ENCODE measurements at regions not wholly inside any gene's neighbourhood (a gene's known extent, or its start where the extent isn't known, plus 50 kb on each side); places are given as distances from the start of the nearest gene placed in this dataset.

DNA sequence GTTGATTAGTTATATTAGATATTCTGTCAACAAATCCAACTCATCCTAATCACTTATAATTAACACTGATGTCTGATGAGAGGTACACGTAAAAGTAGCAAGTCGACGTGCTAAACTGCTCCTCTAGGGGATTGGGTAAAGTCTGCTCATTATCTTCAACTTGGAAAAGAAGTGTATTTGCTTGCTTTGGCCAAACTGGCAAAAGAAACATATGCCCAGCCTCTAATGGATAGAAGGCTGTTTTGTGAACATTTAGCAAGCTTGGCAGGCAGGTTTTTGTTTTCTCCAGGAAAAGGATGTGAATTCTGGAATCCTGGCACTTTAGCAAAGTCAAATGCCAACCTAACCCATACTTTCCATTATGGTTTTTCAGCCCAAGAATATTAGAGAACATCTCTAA lies 264.8 kb downstream of the TBL1XR1 start:
- H3K9ac ChIP-seq (ENCODE audit: low read depth, low read length) = no peak overlapping the region
- no peaks in the 10 kb centered on the region for H3K36me3 ChIP-seq (ENCODE audit: control insufficient read depth, insufficient read depth, low read length)
- no peak overlapping the region for H3K4me3 ChIP-seq (ENCODE audit: low read depth, low read length)
- H3K27ac ChIP-seq (ENCODE audit: low read depth, low read length) = no peak overlapping the region
- no peaks in the 10 kb centered on the region for H3K4me1 ChIP-seq (ENCODE audit: control insufficient read depth, insufficient read depth, low read length)
- no peaks in the 10 kb centered on the region for H3K27me3 ChIP-seq (ENCODE audit: control insufficient read depth, insufficient read depth, low read length)
- H3K9me3 ChIP-seq (ENCODE audit: control insufficient read depth, insufficient read depth, low read length) = no peaks in the 10 kb centered on the region

DNA sequence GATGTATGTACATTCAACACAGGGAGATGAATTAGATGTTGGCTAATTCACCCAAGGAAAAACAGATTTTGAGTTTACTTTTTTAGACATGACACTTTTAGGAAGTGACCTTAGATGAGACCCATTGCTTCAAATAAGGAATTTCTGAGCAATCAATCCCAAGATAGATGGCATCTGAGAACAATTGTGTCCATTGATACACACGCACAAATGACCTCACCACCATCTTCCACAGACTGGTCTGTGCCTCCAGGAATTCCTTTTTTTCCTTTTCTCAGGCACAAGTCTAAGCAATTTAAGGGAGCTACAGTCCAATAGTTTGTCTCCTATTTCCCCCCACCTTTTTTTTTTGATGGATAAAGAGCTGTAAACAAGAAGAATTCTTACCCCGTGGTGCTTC lies 265.3 kb downstream of the TBL1XR1 start:
- H3K36me3 ChIP-seq (ENCODE audit: control insufficient read depth, insufficient read depth, low read length) = no peaks in the 10 kb centered on the region
- H3K27ac ChIP-seq (ENCODE audit: low read depth, low read length) = no peak overlapping the region
- H3K9me3 ChIP-seq (ENCODE audit: control insufficient read depth, insufficient read depth, low read length) = no peaks in the 10 kb centered on the region
- H3K4me1 ChIP-seq (ENCODE audit: control insufficient read depth, insufficient read depth, low read length) = no peaks in the 10 kb centered on the region
- no peaks in the 10 kb centered on the region for H3K27me3 ChIP-seq (ENCODE audit: control insufficient read depth, insufficient read depth, low read length)
- H3K4me3 ChIP-seq (ENCODE audit: low read depth, low read length) = no peak overlapping the region
- H3K9ac ChIP-seq (ENCODE audit: low read depth, low read length) = no peak overlapping the region

DNA sequence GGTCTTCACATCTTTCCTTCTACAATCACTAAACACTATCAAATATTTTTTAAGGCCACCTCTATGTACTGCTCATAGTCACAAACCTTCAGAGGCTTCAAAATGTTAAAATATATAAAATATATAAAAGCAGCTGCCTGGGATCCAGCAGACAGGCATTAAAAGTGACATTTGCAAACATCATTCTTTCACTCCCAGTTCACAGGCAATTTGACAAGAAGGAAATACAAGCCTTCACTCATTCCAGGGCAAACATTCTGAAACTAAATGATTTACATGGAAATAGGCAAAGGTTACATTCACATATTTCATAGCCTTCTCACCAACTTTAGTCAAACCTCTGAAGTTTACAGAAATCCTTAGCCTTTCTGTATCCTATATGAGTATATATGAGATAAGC lies 266.3 kb downstream of the TBL1XR1 start:
- Histone ChIP-seq H3K27me3 (ENCODE audit: control insufficient read depth, insufficient read depth, low read length) (no peaks in the 10 kb centered on the region), H3K36me3 (ENCODE audit: control insufficient read depth, insufficient read depth, low read length) (no peaks in the 10 kb centered on the region), H3K9me3 (ENCODE audit: control insufficient read depth, insufficient read depth, low read length) (no peaks in the 10 kb centered on the region), H3K9ac (ENCODE audit: low read depth, low read length) (no peak overlapping the region), H3K4me3 (ENCODE audit: low read depth, low read length) (no peak overlapping the region), H3K27ac (ENCODE audit: low read depth, low read length) (no peak overlapping the region), H3K4me1 (ENCODE audit: control insufficient read depth, insufficient read depth, low read length) (no peaks in the 10 kb centered on the region)

DNA sequence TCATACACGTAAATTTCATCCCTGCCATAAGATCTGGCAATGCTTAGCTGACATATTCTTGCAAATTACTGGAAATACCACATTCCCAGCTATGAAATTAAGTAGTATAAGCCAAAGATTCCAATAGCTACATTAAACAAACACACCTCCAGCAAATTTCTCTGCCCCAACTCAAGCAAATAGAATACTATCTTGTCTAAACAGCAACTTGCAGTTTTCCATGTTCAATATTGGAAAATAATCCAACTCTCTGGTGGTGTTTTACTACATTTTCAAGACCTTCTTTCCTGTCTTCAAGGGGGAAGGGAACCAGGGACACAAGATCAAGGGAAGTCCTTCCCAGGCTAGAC lies 268.7 kb downstream of the TBL1XR1 start:
- Histone ChIP-seq H3K27me3 (ENCODE audit: control insufficient read depth, insufficient read depth, low read length) (no peaks in the 10 kb centered on the region), H3K4me3 (ENCODE audit: low read depth, low read length) (no peak overlapping the region), H3K9me3 (ENCODE audit: control insufficient read depth, insufficient read depth, low read length) (no peaks in the 10 kb centered on the region), H3K4me1 (ENCODE audit: control insufficient read depth, insufficient read depth, low read length) (no peaks in the 10 kb centered on the region), H3K36me3 (ENCODE audit: control insufficient read depth, insufficient read depth, low read length) (no peaks in the 10 kb centered on the region), H3K27ac (ENCODE audit: low read depth, low read length) (no peak overlapping the region), H3K9ac (ENCODE audit: low read depth, low read length) (no peak overlapping the region)

DNA sequence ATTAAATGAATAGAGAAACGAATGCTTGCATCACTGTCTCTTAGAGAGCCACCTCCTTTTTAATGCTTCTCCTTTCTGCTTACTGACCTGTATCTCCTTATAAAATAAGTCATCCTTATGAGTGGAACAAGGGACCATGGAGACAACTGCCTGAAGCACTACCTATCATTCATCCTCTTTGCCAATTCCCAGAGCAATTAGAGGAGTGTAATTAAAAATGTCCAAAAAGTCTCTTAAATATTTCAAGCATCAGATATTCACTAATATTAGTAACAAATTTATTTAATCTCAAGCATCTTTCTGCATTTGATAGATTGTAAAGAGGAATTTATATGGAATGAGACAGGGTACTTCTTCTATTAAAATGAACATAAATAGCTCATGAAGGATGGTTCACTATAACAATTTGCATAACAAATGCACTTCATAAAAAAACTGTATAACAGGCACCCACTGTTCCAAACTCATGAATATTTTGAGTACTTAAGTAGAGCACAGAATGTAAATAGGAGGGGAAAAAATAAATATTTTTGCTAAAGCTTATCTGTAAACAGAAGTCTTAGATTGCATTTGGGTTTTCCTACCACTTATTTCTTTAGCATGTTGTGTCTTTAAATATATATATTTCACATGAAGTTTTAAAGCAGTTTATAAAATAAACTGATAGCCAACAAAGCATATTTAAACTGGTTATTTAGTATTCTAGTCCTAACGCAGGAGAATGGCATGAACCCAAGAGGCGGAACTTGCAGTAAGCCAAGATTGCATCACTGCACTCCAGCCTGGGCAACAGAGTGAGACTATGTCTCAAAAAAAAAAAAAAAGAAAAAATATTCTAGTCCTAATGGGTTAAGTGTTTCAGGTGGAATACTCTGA lies 269.3 kb downstream of the TBL1XR1 start:
- Histone ChIP-seq H3K4me1 (ENCODE audit: control insufficient read depth, insufficient read depth, low read length) (no peaks in the 10 kb centered on the region), H3K4me3 (ENCODE audit: low read depth, low read length) (no peak overlapping the region), H3K27me3 (ENCODE audit: control insufficient read depth, insufficient read depth, low read length) (no peaks in the 10 kb centered on the region)

DNA sequence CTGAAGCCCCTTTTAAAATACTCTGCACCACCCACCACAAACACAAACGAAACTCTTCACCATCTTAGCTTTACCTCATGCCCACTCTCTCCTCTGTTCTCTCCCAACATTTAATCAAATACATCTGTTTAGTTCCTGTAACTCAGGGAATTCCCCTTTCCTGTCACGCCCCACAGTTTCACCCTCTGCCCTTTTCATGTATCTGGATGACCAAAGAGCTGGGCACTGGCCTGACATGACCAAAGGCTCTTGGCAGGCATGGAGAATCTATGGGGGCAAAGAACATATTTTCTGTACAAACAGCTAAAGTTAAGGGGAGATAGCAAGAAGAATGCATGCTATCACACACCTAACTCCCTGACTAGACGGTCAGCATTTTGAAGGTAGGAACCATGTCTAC lies 270.0 kb downstream of the TBL1XR1 start:
- H3K36me3 ChIP-seq (ENCODE audit: control insufficient read depth, insufficient read depth, low read length) = no peaks in the 10 kb centered on the region
- no peak overlapping the region for H3K27ac ChIP-seq (ENCODE audit: low read depth, low read length)
- H3K4me1 ChIP-seq (ENCODE audit: control insufficient read depth, insufficient read depth, low read length) = no peaks in the 10 kb centered on the region
- H3K4me3 ChIP-seq (ENCODE audit: low read depth, low read length) = no peak overlapping the region
- H3K9ac ChIP-seq (ENCODE audit: low read depth, low read length) = no peak overlapping the region
- no peaks in the 10 kb centered on the region for H3K27me3 ChIP-seq (ENCODE audit: control insufficient read depth, insufficient read depth, low read length)
- no peaks in the 10 kb centered on the region for H3K9me3 ChIP-seq (ENCODE audit: control insufficient read depth, insufficient read depth, low read length)

More for the DNA sequence above, 269.3 kb downstream of the TBL1XR1 start:
- no peaks in the 10 kb centered on the region for H3K36me3 ChIP-seq (ENCODE audit: control insufficient read depth, insufficient read depth, low read length)
- no peak overlapping the region for H3K9ac ChIP-seq (ENCODE audit: low read depth, low read length)
- H3K9me3 ChIP-seq (ENCODE audit: control insufficient read depth, insufficient read depth, low read length) = no peaks in the 10 kb centered on the region
- no peak overlapping the region for H3K27ac ChIP-seq (ENCODE audit: low read depth, low read length)

DNA sequence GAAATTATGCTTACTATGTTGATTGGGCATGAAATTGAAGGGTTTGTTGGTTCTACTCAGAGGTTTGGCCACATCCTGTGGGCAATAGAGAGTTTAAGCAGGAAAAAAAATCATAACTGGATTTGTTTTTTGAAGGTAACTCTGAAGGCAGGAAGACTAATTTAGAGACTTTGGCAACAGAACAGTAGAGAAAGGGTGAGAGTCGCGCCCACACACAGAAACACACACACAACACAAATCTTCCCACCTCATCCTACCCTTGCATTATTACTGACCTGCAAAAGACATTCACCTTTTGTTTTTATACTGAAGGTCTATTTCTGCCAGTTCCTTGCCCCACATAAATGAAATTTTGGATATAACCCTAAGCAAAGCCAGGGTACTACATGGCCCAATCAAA lies 270.6 kb downstream of the TBL1XR1 start:
- Histone ChIP-seq H3K4me3 (ENCODE audit: low read depth, low read length) (no peak overlapping the region), H3K27ac (ENCODE audit: low read depth, low read length) (no peak overlapping the region), H3K9me3 (ENCODE audit: control insufficient read depth, insufficient read depth, low read length) (no peaks in the 10 kb centered on the region), H3K36me3 (ENCODE audit: control insufficient read depth, insufficient read depth, low read length) (no peaks in the 10 kb centered on the region), H3K27me3 (ENCODE audit: control insufficient read depth, insufficient read depth, low read length) (no peaks in the 10 kb centered on the region), H3K9ac (ENCODE audit: low read depth, low read length) (no peak overlapping the region), H3K4me1 (ENCODE audit: control insufficient read depth, insufficient read depth, low read length) (no peaks in the 10 kb centered on the region)

DNA sequence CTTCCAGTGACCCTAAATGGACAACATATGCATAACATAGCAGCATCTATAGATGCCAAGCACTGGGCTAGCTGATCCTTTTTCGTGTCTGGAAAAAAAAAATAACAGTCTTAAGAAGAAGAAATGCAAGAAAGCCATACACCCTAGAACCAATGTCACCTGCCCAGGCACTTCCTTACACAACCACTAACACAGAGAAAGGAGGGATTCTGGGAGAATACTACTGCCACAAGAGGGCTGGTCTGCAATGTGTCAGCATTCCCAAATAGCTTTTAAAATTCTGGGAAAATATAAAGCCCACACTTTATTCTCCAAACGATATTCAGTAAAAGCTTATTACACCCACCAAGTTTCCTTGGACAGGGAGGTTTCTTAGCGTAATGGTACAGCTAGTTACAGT lies 271.2 kb downstream of the TBL1XR1 start:
- Histone ChIP-seq H3K27me3 (ENCODE audit: control insufficient read depth, insufficient read depth, low read length) (no peaks in the 10 kb centered on the region), H3K9ac (ENCODE audit: low read depth, low read length) (no peak overlapping the region), H3K4me1 (ENCODE audit: control insufficient read depth, insufficient read depth, low read length) (no peaks in the 10 kb centered on the region), H3K4me3 (ENCODE audit: low read depth, low read length) (no peak overlapping the region), H3K9me3 (ENCODE audit: control insufficient read depth, insufficient read depth, low read length) (no peaks in the 10 kb centered on the region), H3K36me3 (ENCODE audit: control insufficient read depth, insufficient read depth, low read length) (no peaks in the 10 kb centered on the region), H3K27ac (ENCODE audit: low read depth, low read length) (no peak overlapping the region)

DNA sequence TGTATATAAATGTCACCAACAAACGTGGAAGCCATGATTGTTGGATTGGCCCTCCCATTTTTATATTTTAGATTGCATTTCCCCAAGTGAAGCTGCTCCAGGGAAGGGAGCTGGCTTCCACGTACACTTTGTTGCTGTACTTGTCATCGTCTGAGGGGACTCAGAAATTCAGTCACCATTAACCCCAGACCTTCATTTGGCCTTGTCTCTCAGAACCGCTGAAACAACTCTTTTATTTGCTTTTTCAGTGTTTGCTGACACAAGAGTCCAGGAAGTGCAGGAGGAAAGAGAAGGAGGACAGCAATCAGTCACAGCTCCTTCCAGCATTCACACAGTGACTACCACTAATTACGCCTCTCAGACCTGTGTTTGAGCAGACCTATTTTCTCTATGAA lies 276.5 kb downstream of the TBL1XR1 start:
- H3K9ac ChIP-seq (ENCODE audit: low read depth, low read length) = no peak overlapping the region
- H3K9me3 ChIP-seq (ENCODE audit: control insufficient read depth, insufficient read depth, low read length) = no peaks in the 10 kb centered on the region
- H3K36me3 ChIP-seq (ENCODE audit: control insufficient read depth, insufficient read depth, low read length) = no peaks in the 10 kb centered on the region
- H3K4me3 ChIP-seq (ENCODE audit: low read depth, low read length) = no peak overlapping the region
- H3K27ac ChIP-seq (ENCODE audit: low read depth, low read length) = no peak overlapping the region
- no peaks in the 10 kb centered on the region for H3K27me3 ChIP-seq (ENCODE audit: control insufficient read depth, insufficient read depth, low read length)
- peaks cover 30% of the 10 kb centered on the region for H3K4me1 ChIP-seq (ENCODE audit: control insufficient read depth, insufficient read depth, low read length)

DNA sequence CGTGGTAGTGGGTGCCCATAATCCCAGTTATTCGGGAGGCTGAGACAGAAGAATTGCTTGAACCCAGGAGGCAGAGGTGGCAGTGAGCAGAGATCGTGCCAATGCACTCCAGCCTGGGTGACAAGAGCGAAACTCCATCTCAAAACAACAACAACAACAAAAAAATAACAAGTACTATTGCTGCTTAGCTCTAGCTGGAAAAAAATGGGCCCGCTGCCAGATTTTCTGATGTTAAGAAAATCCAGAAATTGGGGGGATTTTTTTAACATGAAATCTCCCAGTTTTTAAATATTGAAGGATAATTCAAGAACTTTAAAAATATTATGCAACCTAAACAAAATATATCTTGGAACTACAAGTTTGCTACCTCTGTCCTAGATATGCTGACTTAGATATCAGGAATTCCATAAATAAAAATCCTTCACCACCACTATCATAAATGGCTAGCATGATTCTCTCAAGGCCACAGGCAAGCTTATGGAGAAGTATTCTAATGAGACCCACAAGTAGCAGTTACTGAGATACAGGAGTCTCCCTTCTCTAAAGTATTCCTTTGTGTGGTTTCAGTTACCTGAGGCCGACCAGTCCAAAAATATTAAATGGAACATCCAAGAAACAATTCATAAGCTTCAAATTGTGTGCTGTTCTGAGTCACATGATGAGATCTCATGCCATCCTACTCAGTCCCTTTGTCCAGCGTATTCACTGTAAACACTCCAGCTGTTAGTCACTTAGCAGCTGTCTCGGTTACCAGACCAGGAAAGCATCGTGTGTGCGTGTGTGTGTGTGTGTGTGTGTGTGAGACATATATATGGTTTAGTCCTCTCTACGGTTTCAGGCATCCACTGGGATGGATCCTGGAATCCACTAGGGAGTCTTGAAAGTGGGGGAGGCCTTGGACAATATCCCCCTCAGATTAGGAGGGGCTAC lies 277.2 kb downstream of the TBL1XR1 start:
- H3K27me3 ChIP-seq (ENCODE audit: control insufficient read depth, insufficient read depth, low read length) = no peaks in the 10 kb centered on the region
- H3K4me1 ChIP-seq (ENCODE audit: control insufficient read depth, insufficient read depth, low read length) = peaks cover 30% of the 10 kb centered on the region
- H3K27ac ChIP-seq (ENCODE audit: low read depth, low read length) = no peak overlapping the region
- no peaks in the 10 kb centered on the region for H3K9me3 ChIP-seq (ENCODE audit: control insufficient read depth, insufficient read depth, low read length)
- no peak overlapping the region for H3K4me3 ChIP-seq (ENCODE audit: low read depth, low read length)
- H3K36me3 ChIP-seq (ENCODE audit: control insufficient read depth, insufficient read depth, low read length) = no peaks in the 10 kb centered on the region
- H3K9ac ChIP-seq (ENCODE audit: low read depth, low read length) = no peak overlapping the region

DNA sequence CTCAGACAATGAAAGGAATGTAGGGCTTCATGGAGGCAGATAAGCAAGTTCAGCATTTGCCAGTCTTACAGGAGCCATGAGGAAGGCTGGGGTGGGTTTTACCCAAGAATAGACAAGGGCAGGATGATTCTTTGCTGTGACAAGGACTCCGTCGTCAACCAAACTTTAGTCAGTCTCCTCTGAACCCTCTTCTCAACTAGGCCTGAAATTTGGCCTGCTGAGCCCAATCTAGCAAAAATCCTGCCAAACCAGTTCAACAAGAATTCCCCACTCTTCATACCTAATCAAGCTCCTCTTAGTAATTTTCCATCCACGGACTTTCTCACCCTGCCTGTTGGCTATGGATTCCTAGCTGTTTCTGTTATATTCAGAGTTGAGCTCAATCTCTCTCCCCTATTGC lies 280.5 kb downstream of the TBL1XR1 start:
- H3K9ac ChIP-seq (ENCODE audit: low read depth, low read length) = no peak overlapping the region
- H3K9me3 ChIP-seq (ENCODE audit: control insufficient read depth, insufficient read depth, low read length) = no peaks in the 10 kb centered on the region
- peak overlapping the region; percentile 24; the same call in 1 of the 2 replicates for H3K4me3 ChIP-seq (ENCODE audit: low read depth, low read length)
- peak overlapping the region; percentile 39 for H3K27ac ChIP-seq (ENCODE audit: low read depth, low read length)
- H3K36me3 ChIP-seq (ENCODE audit: control insufficient read depth, insufficient read depth, low read length) = no peaks in the 10 kb centered on the region
- H3K27me3 ChIP-seq (ENCODE audit: control insufficient read depth, insufficient read depth, low read length) = no peaks in the 10 kb centered on the region
- H3K4me1 ChIP-seq (ENCODE audit: control insufficient read depth, insufficient read depth, low read length) = peaks cover 30% of the 10 kb centered on the region

Measured in HUES48 (cell line).